GM18499 (cell line): ENCODE measurements at regions not wholly inside any gene's neighbourhood (a gene's known extent, or its start where the extent isn't known, plus 50 kb on each side); places are given as distances from the start of the nearest gene placed in this dataset.
"Not testable (repeated sequence)": the region's sequence is repeated elsewhere in the genome, so short reads cannot be mapped to it uniquely, and the experiment has no call there.

Source experiments
- ATAC-seq: cut with Tn5 transposase; IDR thresholded peaks from one replicate; pipeline ENCODE4 v1.9.1; 2021; ENCODE audit warnings: moderate number of reproducible peaks; ENCODE audit not compliant: insufficient read depth, unreplicated experiment

GRCh38 chr13:34698945-34699344, 243.1 kb upstream of the NBEA start:
- ATAC-seq = no peak

DNA sequence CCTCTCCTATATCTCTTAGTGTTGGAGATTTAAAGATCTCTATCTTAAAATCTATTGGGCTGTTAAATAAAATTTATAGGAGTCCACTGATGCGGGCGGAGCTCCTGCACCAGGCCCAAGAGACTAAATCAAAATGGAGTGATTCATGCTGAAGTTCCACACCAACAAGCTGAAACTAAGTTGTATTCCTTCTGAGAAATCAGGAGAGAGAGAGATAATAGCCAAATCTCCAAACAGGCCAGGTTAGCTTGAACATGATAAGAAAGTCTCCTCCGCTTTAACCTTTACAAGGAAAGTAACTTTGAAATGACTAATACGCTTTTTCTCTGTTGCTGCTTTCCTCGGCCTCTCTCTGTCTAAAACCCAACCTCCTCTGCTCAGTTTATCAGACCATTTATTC, 241.9 kb upstream of the NBEA start:
- ATAC-seq = no peak

- no peak for ATAC-seq
Observed at GRCh38 chr13:34701919-34702318, 240.2 kb upstream of the NBEA start.

- no peak for ATAC-seq
Observed at GRCh38 chr13:34708566-34709313, 233.3 kb upstream of the NBEA start.

DNA sequence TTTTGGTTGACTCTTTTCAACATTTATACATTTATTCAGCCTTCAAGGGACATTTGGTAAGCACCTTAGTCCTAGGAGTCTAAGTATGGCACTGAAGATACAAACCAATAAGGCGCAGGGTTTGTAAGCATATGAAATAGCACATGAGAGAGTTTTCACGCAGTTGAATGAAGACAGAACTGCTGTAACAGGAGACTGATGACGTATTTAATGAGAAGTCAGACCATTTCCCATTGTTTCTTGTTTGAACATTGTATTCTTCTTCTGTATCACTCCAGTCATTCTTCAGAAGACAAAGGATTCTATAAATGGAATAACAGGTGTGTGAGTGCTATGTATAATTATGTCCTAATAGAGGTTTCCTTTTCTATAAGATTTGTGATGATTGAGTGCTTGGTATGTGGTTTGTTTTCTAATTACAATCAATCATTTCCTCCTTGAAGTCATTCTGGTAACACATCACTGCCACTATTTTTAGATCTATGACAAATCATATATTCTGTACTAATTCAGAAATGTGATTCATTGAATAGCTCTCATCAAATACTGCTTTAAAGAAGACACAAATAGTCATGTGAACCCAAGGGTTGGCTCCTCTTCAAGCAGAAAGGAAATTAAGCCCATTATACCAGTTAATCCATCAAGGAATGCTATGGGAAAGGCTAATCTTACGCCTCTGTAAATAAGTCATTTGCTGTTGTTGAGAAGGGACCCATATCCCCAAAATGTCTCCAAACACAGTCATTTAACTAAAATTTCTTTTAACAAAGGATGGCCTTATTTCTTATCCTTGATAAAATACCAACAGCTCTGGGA, 222.8 kb upstream of the NBEA start:
- ATAC-seq = no peak

- no peak for ATAC-seq
Observed at GRCh38 chr13:34720618-34721017, 221.5 kb upstream of the NBEA start.

DNA sequence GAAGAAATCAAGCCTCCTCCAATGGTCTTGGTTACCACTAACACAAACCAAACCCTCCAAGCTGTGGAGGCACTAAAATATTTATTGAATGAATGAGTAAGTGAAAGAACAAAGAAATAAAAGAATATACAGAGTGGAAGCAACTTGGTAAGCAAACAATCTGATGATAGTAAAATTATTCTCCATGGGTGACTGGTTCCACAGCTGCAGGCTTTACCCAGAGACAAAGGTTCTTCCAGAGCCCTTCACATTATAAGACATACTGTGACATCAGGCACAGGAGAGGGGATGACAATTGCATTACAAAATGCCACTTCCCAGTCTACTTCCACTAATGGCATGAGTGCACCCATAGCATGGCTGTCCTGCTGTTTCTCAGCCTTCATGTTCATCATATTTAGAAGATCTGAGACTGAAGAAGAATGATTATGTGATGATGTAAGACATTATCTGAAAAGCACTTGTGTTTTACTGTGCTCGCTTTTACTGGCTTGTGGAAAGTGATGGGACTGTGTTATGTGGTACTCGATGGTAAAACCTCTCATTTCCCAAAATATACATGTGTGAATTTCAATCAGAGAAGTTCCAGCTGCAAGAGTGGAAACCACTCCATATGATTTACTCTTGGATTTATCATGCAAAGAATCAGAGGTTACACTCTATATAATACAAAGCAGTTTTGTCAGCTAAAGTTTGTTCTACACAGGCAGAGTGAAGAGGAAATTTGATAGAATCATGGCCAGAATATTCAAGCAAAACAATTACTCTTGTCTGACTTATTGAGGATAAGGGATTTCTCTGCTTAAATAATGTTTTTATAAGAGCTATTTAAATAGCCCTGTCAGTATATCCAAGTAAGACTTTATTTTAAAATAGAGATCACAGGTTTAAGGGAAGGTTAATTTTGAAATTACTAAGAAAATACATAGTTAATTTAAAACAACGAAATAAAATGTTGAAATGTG, 220.2 kb upstream of the NBEA start:
- no peak for ATAC-seq

DNA sequence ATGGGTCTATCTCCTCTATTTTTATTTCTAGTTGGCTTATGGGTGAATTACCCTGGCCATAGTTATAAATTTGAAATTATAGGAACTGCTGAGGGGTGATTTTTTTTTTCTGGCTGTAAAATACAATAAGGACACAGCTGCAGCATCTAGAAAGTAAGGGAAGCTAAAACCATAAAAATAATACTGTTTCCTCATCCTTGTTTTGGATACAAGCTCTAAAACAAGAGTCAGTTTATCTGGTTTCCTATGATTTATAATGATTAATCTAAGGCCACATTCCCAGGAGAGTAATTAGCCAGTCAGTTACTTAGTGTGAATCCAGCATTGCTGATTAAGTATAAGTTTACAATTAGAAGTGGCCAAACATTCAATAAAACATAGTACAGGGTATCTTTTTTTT, 219.1 kb upstream of the NBEA start:
- no peak for ATAC-seq

DNA sequence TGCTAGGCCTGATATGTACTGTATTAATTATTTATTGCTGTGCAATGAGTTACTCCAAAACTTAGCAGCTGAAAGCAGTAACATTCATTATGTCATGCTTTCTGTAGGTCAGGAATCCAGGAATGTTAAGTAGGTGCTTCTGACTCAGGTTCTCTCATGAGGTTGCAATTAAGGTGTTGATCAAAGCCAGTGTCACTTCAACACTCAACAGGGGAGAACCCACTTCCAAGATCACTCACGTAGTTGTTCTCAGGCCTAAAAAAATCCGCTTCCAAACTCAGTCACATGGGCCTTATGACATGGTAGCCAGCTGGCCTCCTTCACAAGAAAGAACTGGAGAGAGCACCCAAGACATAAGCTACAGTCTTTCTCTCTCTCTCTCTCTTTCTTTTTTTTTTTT, 211.1 kb upstream of the NBEA start:
- ATAC-seq = no peak

DNA sequence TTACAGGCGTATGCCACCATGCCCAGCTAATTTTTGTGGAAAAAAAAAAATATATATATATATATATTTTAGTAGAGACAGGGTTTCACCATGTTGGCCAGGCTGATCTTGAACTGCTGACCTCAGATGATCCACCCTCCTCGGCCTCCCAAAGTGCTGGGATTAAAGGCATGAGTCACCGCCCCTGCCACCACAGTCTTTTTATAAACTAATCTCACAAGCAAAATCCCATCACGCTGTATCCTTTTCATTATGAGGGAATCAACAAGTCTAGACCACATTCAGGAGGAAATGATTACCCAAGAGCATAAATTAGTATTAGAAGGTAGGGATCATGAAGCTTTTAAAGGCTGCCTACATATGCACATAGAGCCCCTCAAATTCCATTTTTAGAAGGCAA, 210.6 kb upstream of the NBEA start:
- no peak for ATAC-seq

DNA sequence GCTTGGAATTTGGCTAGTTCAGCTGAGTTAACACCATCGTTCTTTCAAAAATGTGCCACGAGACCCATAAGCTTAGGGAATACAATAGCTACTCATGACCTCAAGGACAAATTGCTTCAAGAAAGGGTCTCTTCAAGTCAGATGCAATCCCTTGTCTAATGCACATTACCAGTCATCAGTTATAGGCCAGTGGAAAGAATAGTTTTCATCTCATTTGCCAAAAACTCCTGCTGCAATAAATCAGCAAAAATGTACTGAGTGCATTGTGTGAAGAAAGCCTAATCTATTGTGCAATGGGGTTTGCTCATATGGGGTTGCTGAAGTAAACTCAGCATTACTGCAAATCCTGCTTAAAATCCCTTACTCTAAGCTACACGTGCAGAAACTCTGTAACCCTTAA, 208.3 kb upstream of the NBEA start:
- ATAC-seq = no peak

GRCh38 chr13:34734932-34735331, 207.1 kb upstream of the NBEA start:
- no peak for ATAC-seq

- ATAC-seq = no peak
Observed at GRCh38 chr13:34738254-34738992, 203.6 kb upstream of the NBEA start.

GRCh38 chr13:34747056-34747455, 195.0 kb upstream of the NBEA start:
- ATAC-seq = not testable (repeated sequence)

DNA sequence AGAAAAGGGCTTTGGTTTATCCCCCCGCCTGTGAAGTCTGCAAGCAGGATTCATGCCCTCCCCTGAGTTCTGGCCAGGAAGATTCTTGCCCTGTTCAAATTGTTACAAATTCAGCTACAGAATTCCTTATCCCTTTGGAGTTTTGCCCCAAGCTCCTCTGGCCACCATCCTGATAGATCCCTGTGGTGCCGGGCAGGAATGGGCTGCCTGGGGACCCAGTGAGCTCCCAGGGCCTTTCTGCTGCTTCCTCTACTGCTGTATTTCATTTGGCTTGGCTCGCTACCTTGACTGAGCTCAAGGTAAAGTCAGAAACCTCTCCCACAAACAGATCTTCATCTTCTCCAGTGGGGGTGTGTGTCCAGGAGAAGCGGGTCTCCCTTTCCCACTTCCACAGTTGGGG, 194.6 kb upstream of the NBEA start:
- ATAC-seq = no peak

- ATAC-seq = no peak
Observed at GRCh38 chr13:34748073-34748472, 194.0 kb upstream of the NBEA start.

- ATAC-seq = no peak
Observed at GRCh38 chr13:34748596-34748995, 193.5 kb upstream of the NBEA start.

DNA sequence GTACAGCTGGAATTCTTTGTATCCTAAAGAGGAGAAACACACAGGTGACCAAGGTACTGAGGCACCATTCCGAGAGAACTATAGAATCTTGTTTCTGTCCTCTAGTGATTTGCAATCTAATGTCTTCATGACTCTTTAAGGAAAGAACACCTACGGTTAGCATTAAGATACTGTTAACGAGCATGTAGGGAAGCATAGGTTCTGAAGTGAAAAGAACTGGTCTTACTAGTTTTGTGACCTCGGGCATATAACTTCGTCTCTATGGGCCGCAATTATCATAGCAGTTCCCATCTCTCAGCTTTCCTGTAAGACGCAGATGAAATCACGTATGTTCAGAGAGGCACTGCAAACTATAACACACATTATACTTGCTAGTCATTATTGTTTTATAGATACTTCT, 193.0 kb upstream of the NBEA start:
- ATAC-seq = no peak

GRCh38 chr13:34750078-34750931, 191.8 kb upstream of the NBEA start:
- no peak for ATAC-seq
